Large intestine (tissue), 3 donors: ENCODE measurements at regions not wholly inside any gene's neighbourhood (a gene's known extent, or its start where the extent isn't known, plus 50 kb on each side); places are given as distances from the start of the nearest gene placed in this dataset.

Source experiments
- DNase-seq, 2 donors: peaks; one replicate each; pipeline versions ENCODE4 v3.0.0 to v3.0.0-alpha.2; 2013
- H3K27ac ChIP-seq: one replicate; pipeline ENCODE4 v1.5.1; 2013; ENCODE audit warnings: low read length
- H3K27me3 ChIP-seq: 2 replicates; pipeline ENCODE4 v1.6.1; 2013; ENCODE audit warnings: low read length; ENCODE audit not compliant: control insufficient read depth, insufficient read depth
- H3K36me3 ChIP-seq: 2 replicates; pipeline ENCODE4 v1.6.1; 2013; ENCODE audit warnings: low read length; ENCODE audit not compliant: control insufficient read depth, insufficient read depth
- H3K4me1 ChIP-seq: one replicate; pipeline ENCODE4 v1.6.1; 2013; ENCODE audit warnings: low read length; ENCODE audit not compliant: control insufficient read depth, insufficient read depth
- H3K4me3 ChIP-seq: one replicate; pipeline ENCODE4 v1.5.1; 2013; ENCODE audit warnings: low read length
- H3K9me3 ChIP-seq: one replicate; pipeline ENCODE4 v1.6.1; 2013; ENCODE audit warnings: mild to moderate bottlenecking, low read depth, low read length, moderate library complexity; ENCODE audit not compliant: control insufficient read depth
- WGBS: methylation state at CpG from one replicate; pipeline ENCODE4 v1.1.5; 2013; ENCODE audit warnings: low lambda C conversion rate; ENCODE audit not compliant: insufficient coverage; 5-methylcytosine and 5-hydroxymethylcytosine counted together

DNA sequence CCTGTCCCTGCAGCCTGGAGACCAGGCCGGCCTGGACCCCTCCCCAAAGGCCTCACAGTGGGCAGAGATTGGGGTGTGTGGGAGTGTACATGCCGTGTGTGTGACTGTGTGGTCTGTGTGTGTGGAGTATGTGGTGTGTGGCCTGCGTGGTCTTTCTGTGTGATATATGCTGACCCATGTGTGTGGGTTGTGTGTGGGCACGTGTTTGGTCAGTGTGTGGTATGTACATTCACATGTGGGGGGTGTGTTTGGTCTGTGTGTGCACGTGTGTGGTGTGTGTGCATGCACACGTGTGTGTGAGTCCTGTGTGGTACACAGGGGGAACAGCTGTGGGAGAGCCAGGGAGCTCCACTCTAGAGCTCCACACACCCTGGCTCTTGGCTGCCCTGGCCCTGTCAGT, 1185.1 kb downstream of the BRD1 start:
- H3K4me1 ChIP-seq: no peaks in the 10 kb centered on the region
- H3K36me3 ChIP-seq: no peaks in the 10 kb centered on the region
- H3K27ac ChIP-seq: no peak overlapping the region
- no peaks in the 10 kb centered on the region for H3K27me3 ChIP-seq
- no peak for DNase-seq
- no CpG with 5 or more reads among the region's 6 CpGs for WGBS
- H3K4me3 ChIP-seq: no peak overlapping the region
- H3K9me3 ChIP-seq: no peaks in the 10 kb centered on the region

DNA sequence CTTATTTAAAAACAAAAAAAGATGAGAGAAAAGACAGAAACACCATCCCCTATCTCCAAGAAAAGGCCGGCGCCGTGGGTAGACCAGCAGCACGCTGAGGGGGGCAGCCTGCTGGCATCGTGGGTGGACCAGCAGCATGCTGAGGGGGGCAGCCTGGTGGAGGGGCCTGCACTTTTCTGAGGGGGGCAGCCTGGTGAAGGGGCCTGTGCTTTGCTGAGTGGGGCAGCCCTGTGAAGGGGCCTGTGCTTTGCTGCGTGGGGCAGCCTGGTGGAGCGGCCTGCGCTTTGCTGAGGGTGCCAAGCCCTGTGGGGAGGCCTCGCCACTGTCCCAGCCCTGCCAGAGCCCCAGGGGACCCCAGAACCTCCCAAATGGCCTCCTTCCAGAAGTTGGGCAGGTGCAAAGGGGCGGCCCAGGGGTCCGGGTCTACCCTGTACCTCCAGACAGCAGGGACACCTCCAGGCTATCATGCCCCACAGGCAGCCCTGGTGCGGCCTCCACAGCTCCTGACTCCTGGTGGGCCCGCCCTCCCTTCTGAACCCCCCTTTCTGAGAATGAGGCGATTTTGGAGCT, 1185.7 kb downstream of the BRD1 start:
- H3K36me3 ChIP-seq: no peaks in the 10 kb centered on the region
- no peaks in the 10 kb centered on the region for H3K27me3 ChIP-seq
- no CpG with 5 or more reads among the region's 14 CpGs for WGBS
- DNase-seq: no peak
- no peak overlapping the region for H3K4me3 ChIP-seq
- H3K9me3 ChIP-seq: no peaks in the 10 kb centered on the region
- no peaks in the 10 kb centered on the region for H3K4me1 ChIP-seq
- H3K27ac ChIP-seq: no peak overlapping the region

DNA sequence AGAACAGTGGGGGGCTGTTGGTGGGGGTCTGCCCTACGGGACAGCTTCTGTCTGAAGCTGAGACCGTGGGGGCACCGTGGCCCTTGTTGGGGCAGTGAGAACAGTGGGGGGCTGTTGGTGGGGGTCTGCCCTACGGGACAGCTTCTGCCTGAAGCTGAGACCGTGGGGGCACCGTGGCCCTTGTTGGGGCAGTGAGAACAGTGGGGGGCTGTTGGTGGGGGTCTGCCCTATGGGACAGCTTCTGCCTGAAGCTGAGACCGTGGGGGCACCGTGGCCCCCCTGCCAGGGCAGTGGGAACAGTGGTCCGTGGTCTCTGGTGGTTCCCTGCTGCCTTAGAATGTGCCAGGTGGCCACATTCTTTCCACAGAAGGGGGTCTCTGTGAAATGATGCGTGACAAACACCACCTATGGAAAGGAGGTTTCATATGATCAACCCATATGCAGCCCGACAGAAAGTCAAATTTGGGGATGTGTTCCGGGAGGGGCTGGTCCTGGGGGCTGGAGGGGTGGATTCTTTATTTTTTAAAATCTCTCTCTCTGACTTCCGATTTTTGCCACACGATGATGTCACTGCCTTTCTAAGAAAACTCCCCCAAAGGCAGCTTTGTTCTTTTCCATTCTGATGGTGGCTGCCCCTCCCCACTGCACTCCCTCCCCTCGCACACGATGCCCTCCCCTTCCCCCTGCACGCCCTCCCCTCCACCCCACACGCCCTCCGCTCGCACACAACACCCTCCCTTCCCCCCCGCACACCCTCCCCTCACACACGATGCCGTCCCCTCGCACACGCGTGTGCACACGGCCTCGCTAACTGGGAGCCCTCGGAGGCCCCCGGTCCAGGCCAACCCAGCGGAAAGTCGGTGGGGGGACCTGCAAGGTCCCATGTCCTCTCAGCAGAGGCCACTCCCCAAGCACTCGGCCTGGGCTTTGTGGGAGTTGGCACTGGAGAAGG, 1186.5 kb downstream of the BRD1 start:
- no peak for DNase-seq
- no peak overlapping the region for H3K4me3 ChIP-seq
- H3K9me3 ChIP-seq: no peaks in the 10 kb centered on the region
- no peaks in the 10 kb centered on the region for H3K27me3 ChIP-seq
- WGBS: no CpG with 5 or more reads among the region's 33 CpGs
- H3K27ac ChIP-seq: no peak overlapping the region
- no peaks in the 10 kb centered on the region for H3K4me1 ChIP-seq
- H3K36me3 ChIP-seq: no peaks in the 10 kb centered on the region

DNA sequence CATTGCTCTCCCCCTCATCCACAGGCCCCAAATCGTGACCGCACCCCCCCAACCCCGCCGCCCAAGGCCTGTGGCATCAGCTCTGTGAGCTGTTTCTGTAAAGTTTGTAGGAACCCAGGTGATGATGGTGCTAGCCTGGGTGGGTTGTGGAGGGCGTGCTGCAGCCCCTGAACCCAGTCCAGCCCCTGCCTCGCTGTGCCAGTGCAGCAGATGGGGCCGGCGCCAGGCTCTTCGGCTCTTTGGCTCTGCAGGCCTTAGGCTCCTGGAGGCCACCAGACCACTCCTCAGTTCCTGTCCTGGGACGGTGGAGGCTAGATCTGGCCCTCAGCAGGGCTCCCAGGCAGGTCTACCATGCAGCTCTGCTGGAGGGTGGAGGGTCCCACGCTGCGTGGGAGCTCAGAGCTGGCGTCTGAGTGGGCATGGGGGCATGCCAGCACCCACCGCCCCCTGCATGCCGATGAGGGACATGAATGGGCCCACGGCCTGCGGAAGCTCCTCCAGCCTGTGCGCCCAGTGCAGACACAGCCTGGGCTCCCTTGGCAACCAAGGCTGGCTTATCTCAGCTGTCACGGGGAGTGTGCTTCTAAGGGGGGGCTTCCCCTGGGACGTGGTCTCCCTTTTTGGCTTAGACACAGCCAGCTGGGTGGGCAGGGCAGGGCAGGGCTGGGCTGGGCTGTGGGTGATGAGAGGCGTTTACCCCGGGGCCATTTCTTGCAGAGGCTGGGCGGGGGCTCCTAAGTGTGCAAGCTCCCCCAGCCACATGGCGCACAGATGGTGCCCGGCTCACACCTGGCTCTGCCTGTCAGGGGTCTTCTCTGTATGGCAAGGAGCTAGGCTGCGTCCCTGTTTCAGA, 1187.6 kb downstream of the BRD1 start:
- no peaks in the 10 kb centered on the region for H3K9me3 ChIP-seq
- H3K4me1 ChIP-seq: no peaks in the 10 kb centered on the region
- H3K4me3 ChIP-seq: no peak overlapping the region
- H3K27me3 ChIP-seq: no peaks in the 10 kb centered on the region
- WGBS: no CpG with 5 or more reads among the region's 26 CpGs
- DNase-seq: no peak
- H3K36me3 ChIP-seq: no peaks in the 10 kb centered on the region
- no peak overlapping the region for H3K27ac ChIP-seq

DNA sequence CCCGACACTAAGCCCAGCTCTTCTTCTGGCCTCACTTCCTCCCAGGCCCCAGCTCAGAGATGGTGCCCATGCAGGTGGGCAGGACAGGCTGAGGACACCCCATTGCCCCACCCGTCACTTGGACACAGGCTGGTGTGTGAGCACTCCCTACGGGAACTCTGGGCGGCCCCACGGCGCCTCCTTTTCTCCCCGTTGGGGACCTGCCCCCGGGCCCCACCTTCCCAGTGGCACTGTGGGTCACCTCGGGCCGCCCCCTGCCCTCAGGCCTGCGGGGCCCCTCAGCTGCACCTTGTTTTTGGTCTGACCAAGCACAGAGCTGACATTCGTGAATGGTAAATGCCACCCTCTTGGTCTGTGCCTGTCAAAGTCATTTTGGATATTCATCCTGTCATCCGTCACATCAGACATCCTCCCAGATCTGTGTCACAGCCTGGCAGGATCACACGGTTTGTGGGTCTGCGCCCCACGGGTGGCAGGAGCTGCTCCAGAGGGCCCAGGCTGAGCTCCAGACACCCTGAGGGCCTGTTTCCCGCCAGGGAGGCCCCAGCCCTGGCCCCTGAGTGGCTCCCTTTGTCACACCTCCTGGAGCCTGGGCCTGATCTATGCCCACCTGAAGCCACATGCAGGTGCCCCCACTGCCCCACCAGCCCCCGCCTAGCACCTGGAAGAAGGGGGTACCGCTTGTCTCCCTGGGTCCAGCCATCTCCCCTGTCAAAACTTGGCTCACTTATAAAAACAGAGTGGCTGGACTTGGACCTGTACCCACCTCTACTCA, 1188.5 kb downstream of the BRD1 start:
- Histone ChIP-seq H3K4me1 (no peaks in the 10 kb centered on the region), H3K27me3 (no peaks in the 10 kb centered on the region), H3K27ac (no peak overlapping the region), H3K36me3 (no peaks in the 10 kb centered on the region), H3K4me3 (no peak overlapping the region), H3K9me3 (no peaks in the 10 kb centered on the region)
- DNase-seq: no peak
- WGBS: no CpG with 5 or more reads among the region's 19 CpGs

DNA sequence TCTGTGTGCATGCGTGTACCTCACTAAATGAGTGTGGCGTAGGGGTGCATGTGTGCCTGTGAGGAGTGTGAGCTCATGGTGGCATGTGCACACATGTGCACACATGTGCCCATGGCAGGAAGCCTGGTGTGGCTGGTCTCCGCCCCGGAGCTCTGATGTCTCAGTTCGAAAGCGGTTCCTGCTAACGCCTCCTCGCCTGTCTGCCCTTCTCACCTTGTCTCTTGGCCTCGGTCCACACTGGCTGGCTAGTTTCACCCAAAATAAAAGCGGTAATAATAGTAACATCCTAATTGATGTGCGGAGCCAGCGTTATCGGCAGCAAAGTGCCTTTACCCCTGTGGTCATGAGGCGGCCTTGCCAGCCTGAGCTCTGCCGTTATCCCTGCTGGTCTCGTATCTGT, 1190.4 kb downstream of the BRD1 start:
- H3K9me3 ChIP-seq: no peaks in the 10 kb centered on the region
- H3K36me3 ChIP-seq: no peaks in the 10 kb centered on the region
- H3K4me1 ChIP-seq: no peaks in the 10 kb centered on the region
- WGBS: no CpG with 5 or more reads among the region's 16 CpGs
- H3K27me3 ChIP-seq: no peaks in the 10 kb centered on the region
- H3K4me3 ChIP-seq: no peak overlapping the region
- DNase-seq: no peak
- H3K27ac ChIP-seq: no peak overlapping the region

DNA sequence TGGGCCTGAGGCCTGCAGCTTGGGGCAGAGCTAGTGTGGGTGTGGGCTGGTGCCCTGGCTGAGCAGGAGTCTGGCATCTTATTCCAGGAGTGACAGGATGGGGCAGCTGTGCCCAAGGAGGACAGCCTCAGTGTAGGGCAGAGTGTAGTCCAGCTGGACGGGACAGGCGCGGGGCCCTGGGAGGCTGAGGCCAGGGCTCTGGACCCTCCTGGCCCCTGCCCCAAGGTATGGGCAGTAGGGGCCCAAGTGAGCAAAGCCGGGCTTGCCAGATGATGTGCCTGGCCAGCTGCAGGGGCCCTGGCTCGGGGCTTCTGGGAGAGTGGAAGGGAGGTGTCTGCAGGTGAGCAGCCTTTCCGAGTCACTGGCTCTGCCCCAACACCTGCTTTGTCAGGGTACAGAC, 1190.9 kb downstream of the BRD1 start:
- no peak for DNase-seq
- Histone ChIP-seq H3K4me3 (no peak overlapping the region), H3K4me1 (no peaks in the 10 kb centered on the region), H3K9me3 (no peaks in the 10 kb centered on the region), H3K27me3 (no peaks in the 10 kb centered on the region), H3K36me3 (no peaks in the 10 kb centered on the region), H3K27ac (no peak overlapping the region)
- WGBS: no CpG with 5 or more reads among the region's 6 CpGs

DNA sequence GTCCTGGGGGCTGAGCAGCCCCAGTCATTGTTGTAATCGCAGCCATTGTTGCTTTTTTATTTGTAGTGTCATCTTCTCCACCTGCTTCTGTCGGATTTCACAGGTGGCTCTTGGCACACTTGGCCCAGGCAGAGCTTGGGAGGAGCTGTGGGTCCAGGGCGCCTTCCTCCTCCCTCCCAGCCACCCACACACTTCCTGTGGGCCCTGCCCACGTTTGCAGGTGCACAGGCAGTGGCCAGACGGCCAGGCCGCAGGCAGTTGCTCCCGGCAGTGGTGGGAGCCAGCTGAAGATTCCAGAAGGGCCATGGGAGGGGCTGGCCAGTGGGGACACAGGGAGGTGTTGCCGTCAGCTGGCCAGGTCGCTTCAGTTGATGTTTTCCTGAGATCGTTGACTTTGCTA, 1191.9 kb downstream of the BRD1 start:
- Histone ChIP-seq H3K4me3 (no peak overlapping the region), H3K36me3 (no peaks in the 10 kb centered on the region), H3K27me3 (no peaks in the 10 kb centered on the region), H3K4me1 (no peaks in the 10 kb centered on the region), H3K9me3 (no peaks in the 10 kb centered on the region), H3K27ac (no peak overlapping the region)
- DNase-seq: no peak
- no CpG with 5 or more reads among the region's 10 CpGs for WGBS

DNA sequence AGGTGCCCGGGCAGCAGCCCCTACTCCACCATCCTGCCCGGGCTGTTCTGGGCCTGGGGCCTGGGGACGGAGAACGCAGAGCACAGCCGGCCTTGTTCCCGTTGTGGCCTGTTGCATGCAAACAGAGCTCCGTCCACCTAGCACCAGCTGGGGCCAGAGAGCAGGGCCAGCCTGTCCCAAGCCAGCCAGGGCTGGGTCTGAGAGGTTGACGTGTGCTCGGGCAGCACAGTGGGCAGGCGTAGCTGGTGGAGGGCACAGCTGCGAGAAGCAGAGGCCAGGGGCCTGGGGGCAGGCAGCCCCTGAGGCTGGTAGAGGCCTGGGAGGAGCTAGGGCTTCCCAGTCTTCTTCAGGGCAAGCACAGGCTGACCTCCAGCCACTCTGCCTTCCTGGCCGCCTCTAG, 1192.6 kb downstream of the BRD1 start:
- Histone ChIP-seq H3K27me3 (no peaks in the 10 kb centered on the region), H3K9me3 (no peaks in the 10 kb centered on the region), H3K36me3 (no peaks in the 10 kb centered on the region), H3K4me1 (no peaks in the 10 kb centered on the region), H3K4me3 (no peak overlapping the region), H3K27ac (no peak overlapping the region)
- WGBS: no CpG with 5 or more reads among the region's 12 CpGs
- no peak for DNase-seq
